ENCODE measurements at regions not wholly inside any gene's neighbourhood (a gene's known extent, or its start where the extent isn't known, plus 50 kb on each side); places are given as distances from the start of the nearest gene placed in this dataset.
A peak's percentile ranks its signal among the peaks of the same experiment; 100 is the strongest.

- H3K9me3 Mint-ChIP-seq = no peaks in the 10 kb centered on the region
- H2BK15ac ChIP-seq (ENCODE audit: low read depth, low read length) = no peak overlapping the region
- peak overlapping the region in 1 of 3 experiments; percentile 91; a peak in 1 of 7 replicates for H3K27ac Mint-ChIP-seq
- H3K79me2 ChIP-seq (ENCODE audit: insufficient read depth, low read length) = no peaks in the 10 kb centered on the region
- H2AK5ac ChIP-seq (ENCODE audit: insufficient read length, low read length) = no peak overlapping the region
- H4K5ac ChIP-seq (ENCODE audit: insufficient read length, low read depth, low read length) = no peak overlapping the region
- H4K91ac ChIP-seq (ENCODE audit: insufficient read length, low read depth, low read length) = no peak overlapping the region
- H3K18ac ChIP-seq (ENCODE audit: insufficient read length, low read depth, low read length) = no peak overlapping the region
- no peak overlapping the region for H3K23ac ChIP-seq (ENCODE audit: insufficient read length, low read depth, low read length)
- H3K4me1 Mint-ChIP-seq = no peaks in the 10 kb centered on the region
- WGBS (ENCODE audit: extremely low coverage, insufficient read length, low lambda C conversion rate) = no CpG with 5 or more reads among the region's 4 CpGs
- H2BK12ac ChIP-seq (ENCODE audit: insufficient read length, low read depth, low read length) = no peak overlapping the region
- H3K14ac ChIP-seq (ENCODE audit: insufficient read depth, low read length) = no peak overlapping the region
- no peak overlapping the region for H2BK120ac ChIP-seq (ENCODE audit: low read depth, low read length, poor library complexity, severe bottlenecking)
- H3K23me2 ChIP-seq (ENCODE audit: insufficient read length, low read depth, low read length, poor library complexity, severe bottlenecking) = no peaks in the 10 kb centered on the region
- no peak overlapping the region for H3K56ac ChIP-seq (ENCODE audit: insufficient read length, low read depth, low read length)
- H3K27me3 Mint-ChIP-seq (ENCODE audit: low read depth) = no peaks in the 10 kb centered on the region
- H3K9ac ChIP-seq (ENCODE audit: extremely low read depth, insufficient read length, low read length) = no peak overlapping the region
- H3T11ph ChIP-seq (ENCODE audit: low read length) = no peak overlapping the region
- no peak for TF ChIP-seq CTCF (conservative IDR thresholded peaks at IDR 0.05)
- H2BK20ac ChIP-seq (ENCODE audit: low read depth, low read length, poor library complexity, severe bottlenecking) = no peak overlapping the region
- H3K4ac ChIP-seq (ENCODE audit: low read depth, low read length) = no peak overlapping the region
- H4K8ac ChIP-seq (replicated peaks; ENCODE audit: insufficient read length, low read depth, low read length) = no peak overlapping the region
- no peak for DNase-seq
- H3K4me1 ChIP-seq (ENCODE audit: insufficient read depth, low read length) = no peaks in the 10 kb centered on the region
- H3K4me3 Mint-ChIP-seq = no peak overlapping the region
- no peaks in the 10 kb centered on the region for H3K9me3 ChIP-seq (ENCODE audit: control insufficient read depth, low read depth, low read length)
- no peaks in the 10 kb centered on the region for H3K79me1 ChIP-seq (ENCODE audit: insufficient read depth, low read depth, low read length, poor library complexity, severe bottlenecking)
- H2AFZ ChIP-seq (ENCODE audit: low read length) = no peak overlapping the region
- no peaks in the 10 kb centered on the region for H4K20me1 ChIP-seq (ENCODE audit: control insufficient read depth, insufficient read depth, insufficient read length)
- H3K36me3 Mint-ChIP-seq (ENCODE audit: insufficient read depth in 1 of 3, low read depth in 3 of 3) = no peaks in the 10 kb centered on the region
- H2BK5ac ChIP-seq (ENCODE audit: insufficient read length, low read length) = no peak overlapping the region
- H3K27ac ChIP-seq (ENCODE audit: insufficient read length, low read depth, low read length) = no peak overlapping the region
- H3K4me2 ChIP-seq (ENCODE audit: insufficient read depth, insufficient read length, low read length) = no peak overlapping the region
- no peaks in the 10 kb centered on the region for H3K27me3 ChIP-seq (ENCODE audit: insufficient read depth, low read length)
Measured at GRCh38 chr9:30476826-30477225, 1907.6 kb upstream of the ACO1 start.

Measured in H9 (cell line).